ENCODE measurements at regions not wholly inside any gene's neighbourhood (a gene's known extent, or its start where the extent isn't known, plus 50 kb on each side); places are given as distances from the start of the nearest gene placed in this dataset.
A peak's percentile ranks its signal among the peaks of the same experiment; 100 is the strongest.

DNA sequence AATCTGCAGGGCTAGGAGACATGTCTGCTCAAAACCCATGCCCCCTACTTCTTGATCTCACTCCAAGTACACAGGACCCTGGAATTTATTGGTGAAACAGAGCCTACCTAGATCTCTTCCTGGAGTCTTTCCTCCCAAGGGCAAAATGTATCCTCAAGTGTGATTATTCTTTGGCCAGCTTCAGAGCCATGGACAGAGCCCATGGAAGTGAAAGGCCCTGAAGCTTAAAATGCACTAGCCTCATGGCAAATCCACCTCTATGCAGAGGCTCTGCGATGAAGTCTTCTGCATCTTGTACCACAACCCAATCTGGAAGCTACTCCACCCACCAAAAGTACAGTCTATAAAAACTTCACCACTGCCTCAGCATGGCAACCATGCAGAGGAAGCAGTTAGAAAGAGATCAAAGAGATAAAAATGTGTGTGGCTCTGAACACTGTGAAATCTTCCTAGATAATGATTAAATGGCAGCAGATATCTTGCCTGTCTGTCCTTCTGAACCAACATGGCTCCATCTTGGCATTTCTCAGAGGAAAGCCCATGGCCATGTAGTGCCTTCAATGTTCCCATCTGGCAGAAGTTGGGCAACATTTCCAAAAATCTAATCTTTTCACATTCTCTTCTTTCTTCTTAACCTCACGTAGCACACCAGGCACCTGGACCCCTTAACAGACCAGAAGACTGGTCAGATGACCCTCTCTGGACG is 142.9 kb upstream of the KLF7 start:
- peak overlapping the region; percentile 56 for H3K4me2 ChIP-seq (ENCODE audit: low read depth, low read length, poor library complexity, severe bottlenecking)
- no peaks in the 10 kb centered on the region for H3K9me3 ChIP-seq (ENCODE audit: insufficient read depth, low read depth, low read length)
- H3K9ac ChIP-seq (ENCODE audit: low read depth, low read length, poor library complexity, severe bottlenecking), result no peak overlapping the region
- peak overlapping the region; percentile 9; the same call in 1 of the 2 replicates for H2AFZ ChIP-seq (ENCODE audit: low read length)
- no peaks in the 10 kb centered on the region for H3K79me2 ChIP-seq (ENCODE audit: insufficient read depth, low read length)
- H3K4me1 ChIP-seq (ENCODE audit: insufficient read depth, low read length, poor library complexity, severe bottlenecking), result peaks cover 28% of the 10 kb centered on the region
- TF ChIP-seq, protein P1, sequence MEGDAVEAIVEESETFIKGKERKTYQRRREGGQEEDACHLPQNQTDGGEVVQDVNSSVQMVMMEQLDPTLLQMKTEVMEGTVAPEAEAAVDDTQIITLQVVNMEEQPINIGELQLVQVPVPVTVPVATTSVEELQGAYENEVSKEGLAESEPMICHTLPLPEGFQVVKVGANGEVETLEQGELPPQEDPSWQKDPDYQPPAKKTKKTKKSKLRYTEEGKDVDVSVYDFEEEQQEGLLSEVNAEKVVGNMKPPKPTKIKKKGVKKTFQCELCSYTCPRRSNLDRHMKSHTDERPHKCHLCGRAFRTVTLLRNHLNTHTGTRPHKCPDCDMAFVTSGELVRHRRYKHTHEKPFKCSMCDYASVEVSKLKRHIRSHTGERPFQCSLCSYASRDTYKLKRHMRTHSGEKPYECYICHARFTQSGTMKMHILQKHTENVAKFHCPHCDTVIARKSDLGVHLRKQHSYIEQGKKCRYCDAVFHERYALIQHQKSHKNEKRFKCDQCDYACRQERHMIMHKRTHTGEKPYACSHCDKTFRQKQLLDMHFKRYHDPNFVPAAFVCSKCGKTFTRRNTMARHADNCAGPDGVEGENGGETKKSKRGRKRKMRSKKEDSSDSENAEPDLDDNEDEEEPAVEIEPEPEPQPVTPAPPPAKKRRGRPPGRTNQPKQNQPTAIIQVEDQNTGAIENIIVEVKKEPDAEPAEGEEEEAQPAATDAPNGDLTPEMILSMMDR (conservative IDR thresholded peaks at IDR 0.05; ENCODE audit: low read length), result no peak
- TF ChIP-seq EZH2phosphoT487 (IDR thresholded peaks at IDR 0.05; ENCODE audit: borderline replicate concordance), result no peak
- H3K27me3 ChIP-seq (ENCODE audit: insufficient read depth, low read length, poor library complexity, severe bottlenecking), result no peaks in the 10 kb centered on the region
- H3K9me2 ChIP-seq (replicated peaks; ENCODE audit: low read depth, low read length), result no peaks in the 10 kb centered on the region
- no peaks in the 10 kb centered on the region for H4K20me1 ChIP-seq (ENCODE audit: insufficient read depth, low read length, poor library complexity, severe bottlenecking)
- no peaks in the 10 kb centered on the region for H3K36me3 ChIP-seq (ENCODE audit: insufficient read depth, low read length)
- H3K4me3 ChIP-seq (ENCODE audit: low read length, poor library complexity, severe bottlenecking), result peak overlapping the region; percentile 43
- no peaks in the 10 kb centered on the region for H3F3A ChIP-seq (ENCODE audit: low read depth)

DNA sequence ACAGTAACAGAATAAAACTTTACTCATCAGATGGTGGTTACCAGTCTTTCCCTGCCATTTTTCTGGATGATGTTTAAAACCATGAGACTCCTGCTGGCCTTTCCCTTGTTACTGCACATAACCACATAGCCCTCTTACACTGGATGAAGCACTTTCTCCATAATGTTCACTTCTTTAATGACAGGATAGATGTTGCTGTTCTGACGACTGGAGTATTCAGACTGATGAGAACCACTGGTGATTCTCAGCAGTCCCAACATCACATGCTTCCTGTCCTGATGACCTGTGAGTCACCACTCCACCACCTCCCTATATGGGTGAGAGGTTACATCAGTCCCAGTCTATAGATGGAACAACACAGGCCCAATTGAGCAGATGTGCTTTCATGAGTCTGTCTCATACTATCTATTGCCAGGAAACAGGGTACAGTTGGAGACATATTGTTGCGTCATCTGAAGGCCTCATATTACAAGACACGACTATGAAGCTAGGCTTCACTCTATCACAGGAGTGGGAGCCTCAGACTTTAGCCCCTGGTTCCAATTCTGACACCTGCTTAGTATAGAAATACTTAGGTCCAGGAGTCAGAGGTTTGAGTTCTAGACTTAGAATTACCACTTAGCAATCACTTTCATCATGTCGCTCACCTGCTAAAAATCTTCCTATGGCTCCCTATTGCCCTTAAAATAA is 145.7 kb upstream of the KLF7 start:
- Histone ChIP-seq H3K4me1 (ENCODE audit: insufficient read depth, low read length, poor library complexity, severe bottlenecking) (peaks cover 28% of the 10 kb centered on the region), H4K20me1 (ENCODE audit: insufficient read depth, low read length, poor library complexity, severe bottlenecking) (no peaks in the 10 kb centered on the region), H3K4me2 (ENCODE audit: low read depth, low read length, poor library complexity, severe bottlenecking) (no peak overlapping the region), H3F3A (ENCODE audit: low read depth) (no peaks in the 10 kb centered on the region), H3K27me3 (ENCODE audit: insufficient read depth, low read length, poor library complexity, severe bottlenecking) (no peaks in the 10 kb centered on the region), H3K4me3 (ENCODE audit: low read length, poor library complexity, severe bottlenecking) (no peak overlapping the region), H3K9me2 (replicated peaks; ENCODE audit: low read depth, low read length) (no peaks in the 10 kb centered on the region), H3K79me2 (ENCODE audit: insufficient read depth, low read length) (no peaks in the 10 kb centered on the region), H2AFZ (ENCODE audit: low read length) (peak overlapping the region; percentile 3; the same call in 1 of the 2 replicates), H3K36me3 (ENCODE audit: insufficient read depth, low read length) (no peaks in the 10 kb centered on the region), H3K9me3 (ENCODE audit: insufficient read depth, low read depth, low read length) (no peaks in the 10 kb centered on the region), H3K9ac (ENCODE audit: low read depth, low read length, poor library complexity, severe bottlenecking) (no peak overlapping the region)
- TF ChIP-seq EZH2phosphoT487 (IDR thresholded peaks at IDR 0.05; ENCODE audit: borderline replicate concordance), result no peak
- TF ChIP-seq, protein P1 (conservative IDR thresholded peaks at IDR 0.05; ENCODE audit: low read length), result 0 out of 2 replicates have a peak, but pooled peaks have one; percentile 32

DNA sequence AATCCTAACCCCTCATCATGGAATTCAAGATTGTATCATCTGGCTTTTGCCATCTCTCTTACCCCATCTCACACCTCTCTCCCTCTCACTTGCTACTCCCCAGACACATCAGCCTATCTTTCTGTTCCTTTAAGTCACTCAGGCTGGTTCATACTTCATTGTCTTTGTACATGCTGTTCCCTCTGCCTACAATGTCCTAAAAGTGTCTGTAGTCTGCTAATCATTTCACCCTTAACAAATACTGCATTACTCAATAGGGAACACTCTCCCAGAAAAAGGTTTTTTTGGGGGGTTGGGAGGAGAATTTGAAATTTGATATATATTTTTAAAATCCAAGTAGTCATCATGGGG is 146.2 kb upstream of the KLF7 start:
- H3K9me2 ChIP-seq (replicated peaks; ENCODE audit: low read depth, low read length), result no peaks in the 10 kb centered on the region
- H3K9ac ChIP-seq (ENCODE audit: low read depth, low read length, poor library complexity, severe bottlenecking), result no peak overlapping the region
- H2AFZ ChIP-seq (ENCODE audit: low read length), result no peak overlapping the region
- H3K79me2 ChIP-seq (ENCODE audit: insufficient read depth, low read length), result no peaks in the 10 kb centered on the region
- no peaks in the 10 kb centered on the region for H3K27me3 ChIP-seq (ENCODE audit: insufficient read depth, low read length, poor library complexity, severe bottlenecking)
- H3K4me2 ChIP-seq (ENCODE audit: low read depth, low read length, poor library complexity, severe bottlenecking), result no peak overlapping the region
- H3F3A ChIP-seq (ENCODE audit: low read depth), result no peaks in the 10 kb centered on the region
- TF ChIP-seq EZH2phosphoT487 (IDR thresholded peaks at IDR 0.05; ENCODE audit: borderline replicate concordance), result no peak
- TF ChIP-seq, protein P1 (conservative IDR thresholded peaks at IDR 0.05; ENCODE audit: low read length), result no peak
- no peaks in the 10 kb centered on the region for H3K9me3 ChIP-seq (ENCODE audit: insufficient read depth, low read depth, low read length)
- peaks cover 28% of the 10 kb centered on the region for H3K4me1 ChIP-seq (ENCODE audit: insufficient read depth, low read length, poor library complexity, severe bottlenecking)
- H4K20me1 ChIP-seq (ENCODE audit: insufficient read depth, low read length, poor library complexity, severe bottlenecking), result no peaks in the 10 kb centered on the region
- H3K36me3 ChIP-seq (ENCODE audit: insufficient read depth, low read length), result no peaks in the 10 kb centered on the region
- H3K4me3 ChIP-seq (ENCODE audit: low read length, poor library complexity, severe bottlenecking), result no peak overlapping the region

All from Loucy (cell line).